Loucy (cell line): ENCODE measurements at regions not wholly inside any gene's neighbourhood (a gene's known extent, or its start where the extent isn't known, plus 50 kb on each side); places are given as distances from the start of the nearest gene placed in this dataset.

Experiments
- H2AFZ ChIP-seq: fragments of 200-600 bp; sonication (generic); 2 replicates; pipeline ENCODE4 v1.6.0; 2016; ENCODE audit warnings: antibody characterized with exemption, mild to moderate bottlenecking, low read length, moderate library complexity
- H3F3A ChIP-seq: fragments of 200-600 bp; 2 replicates; pipeline ENCODE4 v1.6.0; 2016; ENCODE audit warnings: antibody characterized with exemption, low read depth, mild to moderate bottlenecking
- H3K27me3 ChIP-seq: fragments of 200-600 bp; sonication (generic); 2 replicates; pipeline ENCODE4 v1.6.1; 2014; ENCODE audit warnings: low read length, mild to moderate bottlenecking; ENCODE audit not compliant: insufficient read depth, poor library complexity, severe bottlenecking
- H3K36me3 ChIP-seq: fragments of 200-600 bp; sonication (generic); 2 replicates; pipeline ENCODE4 v1.6.1; 2016; ENCODE audit warnings: low read length; ENCODE audit not compliant: insufficient read depth
- H3K4me1 ChIP-seq: fragments of 200-600 bp; sonication (generic); 2 replicates; pipeline ENCODE4 v1.5.1; 2014; ENCODE audit warnings: low read length, mild to moderate bottlenecking; ENCODE audit not compliant: insufficient read depth, poor library complexity, severe bottlenecking
- H3K4me2 ChIP-seq: fragments of 200-600 bp; sonication (generic); 2 replicates; pipeline ENCODE4 v1.6.0; 2014; ENCODE audit warnings: antibody characterized with exemption, low read length, low read depth, mild to moderate bottlenecking; ENCODE audit not compliant: poor library complexity, severe bottlenecking
- H3K4me3 ChIP-seq: fragments of 200-600 bp; sonication (generic); 2 replicates; pipeline ENCODE4 v1.5.1; 2014; ENCODE audit warnings: low read length, mild to moderate bottlenecking, mixed read lengths; ENCODE audit not compliant: poor library complexity, severe bottlenecking
- H3K79me2 ChIP-seq: fragments of 200-600 bp; sonication (generic); 2 replicates; pipeline ENCODE4 v1.6.1; 2014; ENCODE audit warnings: low read length; ENCODE audit not compliant: insufficient read depth
- H3K9ac ChIP-seq: fragments of 200-600 bp; sonication (generic); 2 replicates; pipeline ENCODE4 v1.6.0; 2014; ENCODE audit warnings: mild to moderate bottlenecking, low read depth, low read length, moderate library complexity; ENCODE audit not compliant: poor library complexity, severe bottlenecking
- H3K9me2 ChIP-seq: fragments of 200-600 bp; sonication (generic); replicated peaks from 2 replicates; pipeline ENCODE4 v1.6.1; 2016; ENCODE audit warnings: low read depth, low read length, mixed read lengths
- H3K9me3 ChIP-seq: fragments of 200-600 bp; sonication (generic); 2 replicates; pipeline ENCODE4 v1.6.1; 2014; ENCODE audit warnings: mild to moderate bottlenecking, antibody characterized with exemption, low read length, low read depth; ENCODE audit not compliant: insufficient read depth
- H4K20me1 ChIP-seq: fragments of 200-600 bp; sonication (generic); 2 replicates; pipeline ENCODE4 v1.6.0; 2014; ENCODE audit warnings: antibody characterized with exemption, low read length, mild to moderate bottlenecking; ENCODE audit not compliant: insufficient read depth, poor library complexity, severe bottlenecking
- EZH2phosphoT487 ChIP-seq: fragments of 200-600 bp; IDR thresholded peaks from 2 replicates; pipeline ENCODE4 v1.6.1; 2018; ENCODE audit warnings: antibody characterized with exemption, mild to moderate bottlenecking, moderate library complexity, borderline replicate concordance
- TF ChIP-seq, protein P1 (sequence below): fragments of 200-600 bp; sonication (generic); conservative IDR thresholded peaks from 2 replicates; pipeline ENCODE4 v1.5.1; 2014; ENCODE audit warnings: mild to moderate bottlenecking, antibody characterized with exemption, low read length

GRCh38 chr11:112899235-112900006, 61.8 kb upstream of the NCAM1 start:
- TF ChIP-seq, protein P1, sequence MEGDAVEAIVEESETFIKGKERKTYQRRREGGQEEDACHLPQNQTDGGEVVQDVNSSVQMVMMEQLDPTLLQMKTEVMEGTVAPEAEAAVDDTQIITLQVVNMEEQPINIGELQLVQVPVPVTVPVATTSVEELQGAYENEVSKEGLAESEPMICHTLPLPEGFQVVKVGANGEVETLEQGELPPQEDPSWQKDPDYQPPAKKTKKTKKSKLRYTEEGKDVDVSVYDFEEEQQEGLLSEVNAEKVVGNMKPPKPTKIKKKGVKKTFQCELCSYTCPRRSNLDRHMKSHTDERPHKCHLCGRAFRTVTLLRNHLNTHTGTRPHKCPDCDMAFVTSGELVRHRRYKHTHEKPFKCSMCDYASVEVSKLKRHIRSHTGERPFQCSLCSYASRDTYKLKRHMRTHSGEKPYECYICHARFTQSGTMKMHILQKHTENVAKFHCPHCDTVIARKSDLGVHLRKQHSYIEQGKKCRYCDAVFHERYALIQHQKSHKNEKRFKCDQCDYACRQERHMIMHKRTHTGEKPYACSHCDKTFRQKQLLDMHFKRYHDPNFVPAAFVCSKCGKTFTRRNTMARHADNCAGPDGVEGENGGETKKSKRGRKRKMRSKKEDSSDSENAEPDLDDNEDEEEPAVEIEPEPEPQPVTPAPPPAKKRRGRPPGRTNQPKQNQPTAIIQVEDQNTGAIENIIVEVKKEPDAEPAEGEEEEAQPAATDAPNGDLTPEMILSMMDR: no peak
- no peak for TF ChIP-seq EZH2phosphoT487
- no peaks in the 10 kb centered on the region for H3K79me2 ChIP-seq

GRCh38 chr11:112901924-112902323, 59.3 kb upstream of the NCAM1 start:
- Histone ChIP-seq H3K27me3 (no peaks in the 10 kb centered on the region), H3K9ac (no peak overlapping the region), H2AFZ (no peak overlapping the region), H3F3A (no peaks in the 10 kb centered on the region), H3K36me3 (no peaks in the 10 kb centered on the region), H3K4me3 (no peak overlapping the region), H3K9me2 (no peaks in the 10 kb centered on the region), H4K20me1 (no peaks in the 10 kb centered on the region), H3K4me1 (no peaks in the 10 kb centered on the region), H3K79me2 (no peaks in the 10 kb centered on the region), H3K4me2 (no peak overlapping the region), H3K9me3 (no peaks in the 10 kb centered on the region)
- TF ChIP-seq, protein P1: no peak
- no peak for TF ChIP-seq EZH2phosphoT487

More at GRCh38 chr11:112899235-112900006, 61.8 kb upstream of the NCAM1 start:
- Histone ChIP-seq H3K4me2 (no peak overlapping the region), H3K36me3 (no peaks in the 10 kb centered on the region), H3K9me3 (no peaks in the 10 kb centered on the region), H4K20me1 (no peaks in the 10 kb centered on the region), H2AFZ (no peak overlapping the region), H3K27me3 (no peaks in the 10 kb centered on the region), H3K9me2 (no peaks in the 10 kb centered on the region), H3F3A (no peaks in the 10 kb centered on the region), H3K4me3 (no peak overlapping the region), H3K9ac (no peak overlapping the region), H3K4me1 (no peaks in the 10 kb centered on the region)

DNA sequence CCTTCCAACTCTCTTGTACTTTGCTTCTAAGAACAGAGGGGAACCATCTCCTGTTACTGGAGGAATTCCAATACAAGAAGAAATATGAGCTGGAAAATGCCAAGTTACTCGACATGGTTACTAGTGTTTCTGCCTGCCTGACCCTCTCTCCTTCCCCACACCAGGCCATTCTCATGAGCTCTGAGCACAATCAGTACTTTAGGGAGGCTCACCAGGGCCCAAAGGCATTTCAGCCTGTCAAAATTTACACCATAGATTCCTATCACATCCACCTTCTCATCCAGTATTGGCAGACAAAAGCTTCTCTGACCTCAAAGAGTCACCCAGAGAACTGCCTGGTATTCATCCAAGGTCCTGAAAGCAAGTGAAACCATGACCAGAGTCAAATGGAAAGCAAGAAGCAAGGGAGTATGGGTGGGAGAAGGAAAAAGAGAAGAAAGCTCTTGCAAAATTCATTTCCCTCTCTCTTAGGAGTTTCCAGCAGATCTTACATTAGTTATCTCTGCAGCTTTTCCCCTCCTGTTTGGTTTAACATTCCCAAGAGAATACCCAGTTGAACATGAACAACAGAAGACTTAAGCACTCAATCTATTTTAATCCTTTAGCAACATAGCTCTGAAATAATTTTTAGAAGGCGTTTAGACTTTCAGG, 58.7 kb upstream of the NCAM1 start:
- Histone ChIP-seq H3K4me2 (no peak overlapping the region), H3K79me2 (no peaks in the 10 kb centered on the region), H2AFZ (no peak overlapping the region), H3K36me3 (no peaks in the 10 kb centered on the region), H3K9me2 (no peaks in the 10 kb centered on the region), H3K9ac (no peak overlapping the region), H3K4me1 (no peaks in the 10 kb centered on the region), H3K4me3 (no peak overlapping the region), H3K9me3 (no peaks in the 10 kb centered on the region), H3F3A (no peaks in the 10 kb centered on the region), H3K27me3 (no peaks in the 10 kb centered on the region), H4K20me1 (no peaks in the 10 kb centered on the region)
- TF ChIP-seq, protein P1: no peak
- no peak for TF ChIP-seq EZH2phosphoT487
